AG09319 (cell line): ENCODE measurements at regions not wholly inside any gene's neighbourhood (a gene's known extent, or its start where the extent isn't known, plus 50 kb on each side); places are given as distances from the start of the nearest gene placed in this dataset.

ENCODE experiments used
- DNase-seq: peaks from one replicate; pipeline ENCODE4 v3.0.0-alpha.2; 2010; ENCODE audit warnings: low read depth; ENCODE audit errors: extremely low read depth
- CTCF ChIP-seq: IDR thresholded peaks from 2 replicates; pipeline ENCODE4 v1.5.1; 2011; ENCODE audit warnings: low read depth, mild to moderate bottlenecking, inconsistent platforms, low read length, moderate library complexity

GRCh38 chr15:77768107-77768506, 135.4 kb upstream of the LINGO1 start:
- TF ChIP-seq CTCF, result no peak
- DNase-seq, result no peak

- no peak for DNase-seq
- no peak for TF ChIP-seq CTCF
These were observed 131.4 kb upstream of the LINGO1 start for GRCh38 chr15:77764095-77764494.

GRCh38 chr15:77762747-77763355, 130.1 kb upstream of the LINGO1 start:
- TF ChIP-seq CTCF, result no peak

GRCh38 chr15:77759896-77760592, 127.3 kb upstream of the LINGO1 start:
- TF ChIP-seq CTCF, result no peak
- DNase-seq, result no peak

More at GRCh38 chr15:77762747-77763355, 130.1 kb upstream of the LINGO1 start:
- DNase-seq, result no peak

GRCh38 chr15:77753939-77754338, 121.2 kb upstream of the LINGO1 start:
- TF ChIP-seq CTCF, result no peak
- DNase-seq, result no peak

GRCh38 chr15:77753281-77753873, 120.7 kb upstream of the LINGO1 start:
- DNase-seq, result no peak
- no peak for TF ChIP-seq CTCF

- DNase-seq, result no peak
- no peak for TF ChIP-seq CTCF
These were observed 117.4 kb upstream of the LINGO1 start for GRCh38 chr15:77749998-77750540.
